Activated CD8-positive, alpha-beta T cell treated with anti-CD3 and anti-CD28 coated beads for 36 hours (primary cell): ENCODE measurements at regions not wholly inside any gene's neighbourhood (a gene's known extent, or its start where the extent isn't known, plus 50 kb on each side); places are given as distances from the start of the nearest gene placed in this dataset.

ENCODE experiments used
- ATAC-seq: fragments of 200-7000 bp; cut with Tn5 transposase; one replicate; pipeline ENCODE4 v1.10.0; 2021; ENCODE audit warnings: mild to moderate bottlenecking, moderate library complexity
- CTCF ChIA-PET: fragments of 350-600 bp; sonication (Branson Sonifier 250); formaldehyde crosslinking; loops from one replicate; lab custom pipeline; 2021; ENCODE audit warnings: antibody characterized with exemption; lab: Charles Lee
- POLR2A ChIA-PET: fragments of 350-600 bp; sonication (Branson Sonifier 250); formaldehyde crosslinking; loops from one replicate; lab custom pipeline; 2021; ENCODE audit warnings: antibody characterized with exemption; lab: Charles Lee
- DNase-seq: peaks from one replicate; pipeline ENCODE4 v3.0.0-alpha.2; 2020
- H3K27ac Mint-ChIP-seq: one replicate; pipeline ENCODE4 v1.8.0; 2021; ENCODE audit warnings: mild to moderate bottlenecking, mixed read lengths
- H3K27me3 Mint-ChIP-seq: one replicate; pipeline ENCODE4 v1.8.0; 2021; ENCODE audit warnings: mixed read lengths
- H3K36me3 Mint-ChIP-seq: one replicate; pipeline ENCODE4 v1.8.0; 2021; ENCODE audit warnings: low read depth, mixed read lengths
- H3K4me1 Mint-ChIP-seq: one replicate; pipeline ENCODE4 v1.8.0; 2021; ENCODE audit warnings: low read depth, mixed read lengths
- H3K4me3 Mint-ChIP-seq: one replicate; pipeline ENCODE4 v1.8.0; 2021; ENCODE audit warnings: mild to moderate bottlenecking, moderate library complexity, mixed read lengths
- H3K9me3 Mint-ChIP-seq: one replicate; pipeline ENCODE4 v1.8.0; 2021; ENCODE audit warnings: mixed read lengths
- CTCF ChIP-seq: fragments of 200-600 bp; IDR thresholded peaks from one replicate; pipeline ENCODE4 v1.8.0; 2022; ENCODE audit warnings: antibody characterized with exemption, mild to moderate bottlenecking
- intact Hi-C: fragments of 100-400 bp; cut with micrococcal nuclease; formaldehyde crosslinking; loops from one replicate; pipeline ENCODE4 v1.10.0; 2022

DNA sequence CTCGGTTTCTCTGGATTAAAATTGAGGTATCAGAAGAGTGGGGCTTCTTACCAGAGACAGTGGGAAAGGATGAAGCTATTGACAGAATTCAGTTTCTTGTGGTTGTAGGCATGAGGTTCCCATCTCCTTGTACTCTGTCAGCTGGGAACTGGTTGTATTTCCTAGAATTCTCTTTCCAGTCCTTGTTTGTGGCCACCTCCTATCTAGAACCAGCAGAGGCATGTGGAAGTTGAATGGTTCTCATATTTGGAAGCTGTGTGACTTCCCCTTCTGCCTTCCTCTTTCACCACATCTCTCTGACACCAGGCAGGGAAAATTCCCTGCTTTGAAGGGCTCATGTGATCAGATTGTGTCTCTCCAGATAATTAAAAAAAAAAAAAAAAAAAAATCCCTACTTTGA is 457.7 kb upstream of the ADAMTS5 start:
- ATAC-seq = no peak
- intact Hi-C loops = no loop called here
- H3K27me3 Mint-ChIP-seq = no peaks in the 10 kb centered on the region
- no peak overlapping the region for H3K27ac Mint-ChIP-seq
- no peak for TF ChIP-seq CTCF
- DNase-seq = no peak
- ChIA-PET POLR2A (no interaction called here), CTCF (no interaction called here)
- H3K36me3 Mint-ChIP-seq = no peaks in the 10 kb centered on the region
- H3K4me3 Mint-ChIP-seq = no peak overlapping the region
- H3K4me1 Mint-ChIP-seq = no peaks in the 10 kb centered on the region
- peaks cover 12% of the 10 kb centered on the region for H3K9me3 Mint-ChIP-seq

GRCh38 chr21:27423906-27424595 is 457.2 kb upstream of the ADAMTS5 start:
- no peaks in the 10 kb centered on the region for H3K27me3 Mint-ChIP-seq
- TF ChIP-seq CTCF = no peak
- POLR2A ChIA-PET = no interaction called here
- H3K9me3 Mint-ChIP-seq = peaks cover 12% of the 10 kb centered on the region
- no peaks in the 10 kb centered on the region for H3K36me3 Mint-ChIP-seq
- no peak overlapping the region for H3K27ac Mint-ChIP-seq
- H3K4me3 Mint-ChIP-seq = no peak overlapping the region
- no peaks in the 10 kb centered on the region for H3K4me1 Mint-ChIP-seq
- no peak for ATAC-seq
- no peak for DNase-seq
- CTCF ChIA-PET = no interaction called here
- intact Hi-C loops = no loop called here

GRCh38 chr21:27423038-27423437 is 456.1 kb upstream of the ADAMTS5 start:
- POLR2A ChIA-PET = no interaction called here
- Mint-ChIP-seq H3K9me3 (peaks cover 12% of the 10 kb centered on the region), H3K4me3 (no peak overlapping the region), H3K36me3 (no peaks in the 10 kb centered on the region), H3K27me3 (no peaks in the 10 kb centered on the region), H3K27ac (no peak overlapping the region), H3K4me1 (no peaks in the 10 kb centered on the region)
- ATAC-seq (no peak), DNase-seq (no peak)
- TF ChIP-seq CTCF = no peak
- intact Hi-C loops = no loop called here
- CTCF ChIA-PET = no interaction called here

DNA sequence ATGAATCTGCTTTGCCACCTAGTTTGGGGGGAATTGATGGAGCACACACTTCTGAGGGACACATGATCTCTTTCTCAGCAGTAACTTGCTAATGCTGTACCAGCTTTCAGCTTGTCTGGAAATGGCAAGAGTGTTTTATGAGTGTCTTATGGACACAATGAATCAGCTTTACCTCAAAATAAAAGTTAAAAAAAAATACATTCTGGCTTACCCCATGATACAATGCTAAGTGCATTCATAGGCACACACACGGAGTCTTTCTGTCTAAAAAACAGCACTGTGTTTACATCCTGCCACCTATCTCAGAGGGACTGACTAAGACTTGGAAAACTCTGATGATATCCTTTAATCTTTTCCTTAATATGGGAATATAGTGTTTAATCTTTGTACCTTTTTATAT is 455.5 kb upstream of the ADAMTS5 start:
- H3K27me3 Mint-ChIP-seq = no peaks in the 10 kb centered on the region
- ATAC-seq = no peak

GRCh38 chr21:27421654-27422053 is 454.8 kb upstream of the ADAMTS5 start:
- no peaks in the 10 kb centered on the region for H3K36me3 Mint-ChIP-seq
- no peaks in the 10 kb centered on the region for H3K27me3 Mint-ChIP-seq
- DNase-seq = no peak
- H3K27ac Mint-ChIP-seq = no peak overlapping the region
- ATAC-seq = no peak
- no peak overlapping the region for H3K4me3 Mint-ChIP-seq
- peaks cover 10% of the 10 kb centered on the region for H3K9me3 Mint-ChIP-seq
- ChIA-PET POLR2A (no interaction called here), CTCF (no interaction called here)
- TF ChIP-seq CTCF = no peak
- intact Hi-C loops = no loop called here
- H3K4me1 Mint-ChIP-seq = no peaks in the 10 kb centered on the region

More for the DNA sequence above, 455.5 kb upstream of the ADAMTS5 start:
- intact Hi-C loops = no loop called here
- Mint-ChIP-seq H3K27ac (no peak overlapping the region), H3K9me3 (peaks cover 12% of the 10 kb centered on the region), H3K36me3 (no peaks in the 10 kb centered on the region), H3K4me3 (no peak overlapping the region), H3K4me1 (no peaks in the 10 kb centered on the region)
- ChIA-PET POLR2A (no interaction called here), CTCF (no interaction called here)
- no peak for DNase-seq
- no peak for TF ChIP-seq CTCF
